Right ventricle myocardium inferior (tissue), 1 donor: ENCODE measurements at regions not wholly inside any gene's neighbourhood (a gene's known extent, or its start where the extent isn't known, plus 50 kb on each side); places are given as distances from the start of the nearest gene placed in this dataset.
A peak's percentile ranks its signal among the peaks of the same experiment; 100 is the strongest.

ENCODE experiments used
- ATAC-seq: fragments of 200-7000 bp; cut with Tn5 transposase; one replicate; pipeline ENCODE4 v1.9.1; 2020; ENCODE audit warnings: mild to moderate bottlenecking, moderate library complexity
- DNase-seq: peaks from one replicate; pipeline ENCODE4 v3.0.0; 2021; ENCODE audit errors: missing footprints
- intact Hi-C: fragments of 100-400 bp; cut with DNase I; formaldehyde crosslinking; loops from one replicate; pipeline ENCODE4 v1.11.0; 2022
- donor health status: DM: no; HTN: yes; CAD: no; lungs with severe emphysema.

DNA sequence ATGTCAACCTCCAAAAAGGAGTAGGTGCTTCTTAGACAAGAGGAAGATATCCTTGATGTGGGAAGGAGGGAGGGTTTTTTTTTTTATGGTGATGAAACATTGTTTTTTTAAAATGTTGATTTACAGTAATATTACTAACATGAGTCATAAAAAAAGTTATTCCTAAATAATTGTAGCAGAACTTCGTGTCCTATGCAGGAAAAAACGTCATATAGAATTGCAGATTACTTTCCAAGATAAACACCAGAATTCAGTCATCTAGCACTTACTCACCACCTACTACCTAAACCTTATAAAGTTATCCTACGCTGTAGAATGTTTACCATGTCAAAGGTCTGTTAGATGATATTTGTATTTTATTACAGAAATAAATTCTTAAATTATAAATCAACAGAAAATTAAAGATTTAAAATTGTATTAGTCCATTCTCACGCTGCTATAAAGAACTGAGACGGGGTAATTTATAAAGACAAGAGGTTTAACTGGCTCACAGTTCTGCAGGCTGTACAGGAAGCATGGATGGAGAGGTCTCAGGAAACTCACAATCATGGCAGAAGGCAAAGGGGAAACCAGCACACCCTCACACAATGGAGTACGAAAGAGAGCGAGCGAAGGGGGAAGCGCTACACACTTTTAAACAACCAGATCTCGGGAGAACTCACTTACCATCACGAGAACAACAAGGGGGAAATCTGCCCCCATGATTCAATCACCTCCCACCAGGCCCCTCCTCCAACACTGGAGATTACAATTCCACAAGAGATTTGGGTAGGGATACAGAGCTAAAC lies 105.2 kb upstream of the NEBL start:
- DNase-seq (no peak), ATAC-seq (no peak)
- intact Hi-C loops, result no loop called here

GRCh38 chr10:20999699-21000098 lies 102.6 kb upstream of the NEBL start:
- no peak for DNase-seq
- no peak for ATAC-seq
- intact Hi-C loops, result loop anchor here (5.0 kb wide), 1 partner anchor 107 kb away; no protein-coding TSS in a partner anchor

DNA sequence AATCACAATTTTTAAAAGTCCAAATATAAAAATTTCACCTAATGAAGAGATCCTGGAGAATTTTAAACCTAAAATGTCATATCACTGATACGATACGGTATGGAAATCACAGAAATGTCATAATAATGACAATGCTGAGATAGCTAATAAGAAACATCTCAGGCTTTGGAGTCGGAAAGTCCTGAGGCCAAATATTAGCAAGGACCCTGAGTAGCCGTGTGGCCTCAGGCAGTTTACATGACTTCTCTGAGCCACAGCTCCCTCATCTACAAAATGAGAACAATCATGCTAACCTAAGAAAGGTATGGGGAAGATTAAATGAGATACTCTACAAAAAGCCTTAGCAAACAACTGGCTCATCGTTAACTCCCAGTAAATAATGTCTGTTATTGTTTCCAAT lies 100.9 kb upstream of the NEBL start:
- ATAC-seq (no peak), DNase-seq (no peak)
- intact Hi-C loops, result loop anchor here (5.0 kb wide), 1 partner anchor 106 kb away; no protein-coding TSS in a partner anchor

- no peak for DNase-seq
- intact Hi-C loops, result loop anchor here (5.0 kb wide), 1 partner anchor 103 kb away; no protein-coding TSS in a partner anchor
- peak; percentile 37 for ATAC-seq
Measured at GRCh38 chr10:20995123-20995987, 98.2 kb upstream of the NEBL start.

DNA sequence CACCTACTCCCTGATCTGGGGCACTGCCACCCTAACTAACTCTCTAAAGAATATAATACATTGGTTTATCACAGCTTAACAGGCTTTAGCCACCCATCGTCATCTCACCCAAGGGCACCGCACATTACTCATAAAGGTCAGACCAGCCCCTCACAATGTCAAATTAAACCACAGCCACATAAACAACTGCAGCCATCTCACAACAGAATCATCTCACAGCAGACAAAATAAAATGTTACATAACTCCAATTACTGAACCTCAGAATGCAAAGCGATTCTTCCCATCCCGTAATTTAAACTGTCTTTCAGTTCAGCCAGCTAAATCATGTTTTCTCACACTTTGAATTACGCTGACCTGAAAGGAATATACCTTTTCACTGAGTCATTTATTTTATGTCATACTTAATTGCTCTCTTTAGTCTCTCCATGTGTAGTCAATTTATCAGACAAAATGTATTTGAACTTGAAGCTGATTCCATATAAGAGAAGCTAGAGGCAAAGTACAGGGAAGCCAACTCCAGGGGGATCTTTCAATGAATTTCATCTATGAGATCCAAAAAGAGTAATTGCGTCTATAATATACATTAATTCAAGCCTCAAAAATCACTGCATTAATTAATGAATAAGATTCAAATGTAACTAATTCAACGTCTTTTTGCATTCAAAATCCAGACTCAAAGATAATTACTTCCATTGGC lies 96.9 kb upstream of the NEBL start:
- intact Hi-C loops, result no loop called here

DNA sequence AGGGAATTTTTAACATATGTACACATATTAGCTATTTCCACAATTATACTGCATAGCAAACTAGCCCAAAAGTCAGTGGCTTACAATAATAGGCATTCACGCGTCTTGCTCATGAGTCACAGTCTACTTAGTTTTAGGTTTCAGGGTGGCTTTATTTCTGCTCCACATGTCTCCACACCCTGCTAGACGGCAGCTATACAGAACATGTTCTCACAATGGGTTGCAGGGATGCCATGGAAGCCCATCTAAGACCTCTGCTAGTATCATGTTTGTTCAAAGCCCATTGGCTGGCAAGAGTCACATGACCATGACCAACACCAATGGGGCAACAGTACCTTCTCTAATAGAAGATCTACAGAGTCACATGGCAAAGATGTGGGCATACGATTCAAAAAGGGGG lies 96.3 kb upstream of the NEBL start:
- no peak for DNase-seq
- ATAC-seq, result no peak
- intact Hi-C loops, result no loop called here

More for the DNA sequence above, 96.9 kb upstream of the NEBL start:
- no peak for DNase-seq
- no peak for ATAC-seq

DNA sequence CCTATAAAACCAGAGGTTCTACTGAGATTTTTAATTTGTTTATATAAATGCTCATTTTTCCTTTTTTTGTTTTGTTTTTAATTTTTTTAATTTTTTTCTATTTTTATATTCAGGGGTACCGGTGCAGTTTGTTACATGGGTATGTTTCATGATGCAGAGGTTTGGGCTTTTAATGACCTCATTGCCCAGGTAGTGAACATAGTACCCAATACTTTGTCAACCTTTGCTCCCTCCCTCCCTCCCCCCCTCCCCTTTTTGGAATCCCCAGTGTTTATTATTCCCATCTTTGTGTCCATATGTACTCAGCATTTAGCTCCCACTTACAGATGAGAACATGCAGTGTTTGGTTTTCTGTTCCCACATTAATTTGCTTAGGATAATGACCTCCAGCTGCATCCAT lies 94.4 kb upstream of the NEBL start:
- intact Hi-C loops, result no loop called here
- no peak for ATAC-seq
- DNase-seq, result no peak

GRCh38 chr10:20990604-20991003 lies 93.5 kb upstream of the NEBL start:
- intact Hi-C loops, result no loop called here
- DNase-seq (no peak), ATAC-seq (no peak)

DNA sequence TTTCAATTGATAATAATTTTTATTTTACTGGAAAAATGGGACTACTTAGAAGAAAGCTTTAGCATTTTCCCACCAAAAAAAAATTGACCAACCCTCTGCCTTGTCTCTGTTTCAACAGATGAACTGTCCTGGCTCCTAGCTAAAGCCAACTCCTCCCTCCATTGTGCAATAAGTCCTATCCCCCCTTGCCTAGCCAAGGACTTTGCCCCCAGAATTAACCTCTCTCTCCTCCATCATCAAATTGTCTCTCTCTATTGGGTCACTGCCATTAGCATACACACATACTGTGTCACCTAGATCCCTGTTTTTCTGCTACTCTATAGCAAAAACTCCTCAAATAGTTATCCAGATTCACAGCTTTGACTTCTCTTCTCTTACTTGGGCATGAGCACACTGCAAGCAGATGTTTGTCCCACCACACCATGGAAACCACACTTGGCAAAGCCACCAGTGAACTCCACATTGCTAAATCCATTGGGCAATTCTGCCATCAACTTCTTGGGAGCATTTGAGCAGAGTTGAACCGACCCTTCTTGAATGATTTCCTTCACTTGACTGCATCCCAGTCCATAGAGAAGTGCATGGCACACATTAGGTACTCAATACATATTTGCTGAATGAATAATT lies 91.4 kb upstream of the NEBL start:
- intact Hi-C loops, result no loop called here
- DNase-seq (no peak), ATAC-seq (no peak)

DNA sequence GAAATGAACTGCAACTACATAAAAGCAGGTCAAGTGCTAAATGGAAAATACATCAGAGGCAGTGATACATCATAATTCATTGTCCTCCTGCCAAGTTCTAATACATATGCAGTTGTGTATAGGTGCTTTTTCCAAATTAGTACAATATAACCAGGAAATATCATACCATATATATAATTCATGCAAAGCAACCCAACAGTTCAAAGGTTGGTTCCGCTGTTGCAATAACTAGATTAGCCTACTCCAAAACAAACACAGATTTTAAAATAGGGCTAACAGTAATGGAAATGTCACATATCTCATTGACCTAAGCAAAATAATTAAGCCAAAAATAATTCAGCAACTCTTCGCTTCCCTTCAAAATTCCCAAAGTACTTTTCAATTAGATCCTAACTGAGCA lies 88.9 kb upstream of the NEBL start:
- DNase-seq (no peak), ATAC-seq (no peak)
- intact Hi-C loops, result no loop called here

DNA sequence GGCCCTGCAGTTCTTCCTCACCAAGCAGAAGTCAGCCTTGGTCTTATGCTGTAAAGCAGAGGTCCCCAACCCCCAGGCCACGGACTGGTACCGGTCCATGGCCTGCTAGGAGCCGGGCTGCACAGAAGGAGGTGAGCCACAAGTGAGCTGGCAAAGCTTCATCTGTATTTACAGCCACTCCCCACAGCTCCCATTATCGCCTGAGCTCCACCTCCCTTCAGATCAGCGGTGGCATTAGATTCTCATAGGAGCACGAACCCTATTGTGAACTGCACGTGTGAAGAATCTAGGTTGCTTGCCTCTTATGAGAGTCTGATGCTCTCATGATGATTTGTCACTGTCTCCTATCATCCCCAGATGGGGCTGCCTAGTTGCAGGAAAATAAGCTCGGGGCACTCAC lies 87.6 kb upstream of the NEBL start:
- no peak for DNase-seq
- ATAC-seq, result no peak
- intact Hi-C loops, result no loop called here

DNA sequence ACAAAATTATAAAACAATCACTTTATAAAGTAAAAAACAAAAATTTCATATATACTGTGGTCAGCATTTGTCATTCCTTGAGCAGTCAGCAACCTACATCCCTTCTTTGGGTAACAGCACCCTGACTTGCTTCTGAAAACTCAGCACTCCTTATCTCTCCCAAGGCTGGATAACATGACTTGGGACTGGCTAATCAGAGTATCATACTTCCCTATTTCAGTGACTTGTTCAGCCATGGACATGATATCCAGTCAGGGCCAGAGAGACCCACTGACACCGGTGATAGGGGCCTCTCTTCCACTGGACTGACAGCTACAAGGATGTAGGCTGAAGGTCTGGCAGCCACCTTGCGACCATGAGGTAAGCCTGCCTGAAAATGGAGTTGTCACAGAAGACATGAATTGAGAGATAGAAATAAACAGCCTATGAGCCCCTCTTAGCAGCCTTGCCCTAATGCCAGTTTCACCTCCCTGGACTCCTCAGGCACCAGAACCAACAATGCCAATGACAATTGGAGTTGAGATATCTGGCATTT lies 84.4 kb upstream of the NEBL start:
- intact Hi-C loops, result no loop called here
- DNase-seq, result no peak
- ATAC-seq, result no peak

GRCh38 chr10:20978617-20979016 lies 81.5 kb upstream of the NEBL start:
- no peak for DNase-seq
- intact Hi-C loops, result no loop called here
- no peak for ATAC-seq

DNA sequence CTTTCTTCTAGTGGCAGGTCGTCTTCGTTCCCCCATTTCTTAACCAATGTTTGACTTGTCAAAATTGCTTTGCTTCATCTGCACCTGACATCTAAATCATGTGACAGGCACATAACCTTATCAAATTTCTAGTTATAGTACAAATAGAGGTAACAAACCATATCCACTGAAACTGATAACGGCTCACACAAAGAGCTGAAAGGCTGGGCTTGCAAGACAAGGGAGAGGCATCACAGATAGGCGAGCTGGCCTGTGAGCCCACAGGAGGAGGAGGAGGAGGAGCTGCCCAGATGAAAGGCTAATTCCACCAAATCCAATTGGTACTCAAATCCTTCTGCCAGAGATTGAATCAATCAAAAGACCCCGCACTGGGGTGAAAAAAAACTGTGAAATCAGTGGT lies 80.2 kb upstream of the NEBL start:
- no peak for ATAC-seq
- no peak for DNase-seq
- intact Hi-C loops, result no loop called here

DNA sequence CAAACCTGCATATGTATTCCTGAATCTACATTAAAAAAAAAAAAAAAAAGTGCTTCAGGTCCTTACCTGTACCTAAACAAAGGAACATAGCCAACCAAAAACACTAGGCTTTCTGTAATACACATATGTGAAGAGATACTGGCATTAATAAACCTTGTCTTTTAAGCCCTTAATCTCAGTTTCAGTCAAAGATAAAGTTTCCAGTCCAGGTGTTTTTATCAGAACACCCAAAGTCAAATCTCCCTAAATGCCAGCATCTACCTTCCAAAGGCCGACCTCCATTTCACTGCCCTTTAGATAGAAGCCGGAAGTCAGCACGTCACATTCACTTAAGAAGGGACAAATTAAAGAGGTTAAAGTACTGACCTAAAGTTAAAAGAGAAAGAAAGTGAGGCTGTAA lies 79.8 kb upstream of the NEBL start:
- intact Hi-C loops, result no loop called here
- ATAC-seq, result no peak
- DNase-seq, result no peak

GRCh38 chr10:20976390-20976789 lies 79.3 kb upstream of the NEBL start:
- ATAC-seq, result no peak
- intact Hi-C loops, result no loop called here
- no peak for DNase-seq

DNA sequence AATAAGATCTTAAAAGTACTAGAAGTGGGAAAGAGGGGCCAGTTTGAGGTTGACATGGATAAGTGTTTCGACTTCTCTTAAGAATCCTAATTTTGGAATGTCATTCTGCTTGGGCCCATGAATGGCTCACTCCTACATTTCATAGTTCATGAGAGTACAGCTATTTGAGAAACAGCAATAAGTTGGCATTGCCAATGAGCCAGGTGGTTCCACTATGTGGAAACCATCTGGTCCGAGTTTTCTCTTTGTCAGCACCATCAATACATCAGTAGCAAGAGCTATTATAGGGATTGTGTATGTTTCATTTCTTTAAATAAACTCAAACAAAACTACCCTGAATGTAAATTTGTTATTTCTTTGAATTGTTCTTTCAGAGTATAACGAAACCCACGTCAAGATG lies 78.1 kb upstream of the NEBL start:
- DNase-seq (no peak), ATAC-seq (no peak)
- intact Hi-C loops, result no loop called here

DNA sequence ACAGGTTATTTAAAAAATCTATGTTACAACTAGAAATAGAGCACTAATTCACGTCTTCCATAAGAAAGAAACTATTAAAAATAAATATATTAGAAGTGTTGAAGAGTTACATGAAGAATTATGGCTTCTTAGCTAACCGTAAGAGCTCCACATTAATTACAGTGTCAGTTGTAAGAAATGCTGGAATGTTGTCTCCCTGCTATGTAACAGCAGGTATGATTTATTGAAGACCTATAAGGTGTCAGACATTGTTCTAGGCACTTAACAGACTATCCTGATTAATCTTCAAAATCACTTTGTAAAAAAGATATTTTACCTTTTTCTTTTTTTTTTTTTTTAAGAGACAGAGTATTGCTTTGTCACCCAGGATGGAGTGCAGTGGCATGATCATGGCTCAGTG lies 75.8 kb upstream of the NEBL start:
- ATAC-seq, result no peak
- DNase-seq, result no peak
- intact Hi-C loops, result no loop called here

- no peak for DNase-seq
- ATAC-seq, result no peak
- intact Hi-C loops, result no loop called here
Measured at GRCh38 chr10:20971901-20972300, 74.8 kb upstream of the NEBL start.
